ENCODE measurements at regions not wholly inside any gene's neighbourhood (a gene's known extent, or its start where the extent isn't known, plus 50 kb on each side); places are given as distances from the start of the nearest gene placed in this dataset.

DNA sequence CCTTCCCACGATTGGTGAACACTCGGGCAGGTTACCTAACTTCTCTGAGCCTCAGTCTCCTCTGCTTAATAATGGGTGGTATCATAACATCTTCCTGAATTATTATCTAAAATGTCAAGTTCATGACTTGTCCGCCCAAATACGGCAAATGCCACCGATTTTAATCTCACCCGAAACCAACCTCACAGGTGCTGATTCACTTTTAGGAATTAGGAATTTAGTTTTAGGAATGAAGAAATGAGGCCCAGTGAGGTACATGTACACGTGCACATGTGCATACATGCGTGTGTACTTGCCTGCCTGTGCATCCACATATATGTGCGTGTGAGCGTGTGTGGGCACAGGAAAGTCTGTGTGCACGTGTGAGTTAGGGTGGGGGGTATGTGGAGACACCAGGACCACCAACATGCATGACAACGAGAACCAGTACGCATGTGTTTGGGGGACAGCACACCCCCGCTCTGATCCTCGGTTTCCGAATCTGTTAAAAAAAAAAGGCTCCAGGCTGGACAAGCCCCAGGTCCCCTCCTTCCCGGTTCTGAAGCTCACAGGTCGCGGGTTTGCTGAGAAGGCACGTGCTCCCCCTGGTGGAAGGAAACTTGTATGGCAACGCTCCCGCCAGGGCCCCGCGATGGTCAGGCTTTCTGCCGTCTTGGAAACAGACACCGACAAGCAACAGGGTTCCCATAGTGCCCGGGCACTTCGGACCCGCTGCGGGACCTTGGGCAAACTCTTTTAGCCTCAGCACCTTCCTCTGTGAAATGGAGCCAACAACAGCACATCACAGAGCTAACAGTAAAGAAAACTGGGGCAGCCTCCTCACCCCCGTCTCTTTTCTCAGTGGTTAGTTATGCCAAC lies 219.2 kb downstream of the RBFOX3 start:
- no peak for DNase-seq (ENCODE audit: low read depth)
- no peak overlapping the region for H3K4me3 ChIP-seq (ENCODE audit: low read depth, low read length)

DNA sequence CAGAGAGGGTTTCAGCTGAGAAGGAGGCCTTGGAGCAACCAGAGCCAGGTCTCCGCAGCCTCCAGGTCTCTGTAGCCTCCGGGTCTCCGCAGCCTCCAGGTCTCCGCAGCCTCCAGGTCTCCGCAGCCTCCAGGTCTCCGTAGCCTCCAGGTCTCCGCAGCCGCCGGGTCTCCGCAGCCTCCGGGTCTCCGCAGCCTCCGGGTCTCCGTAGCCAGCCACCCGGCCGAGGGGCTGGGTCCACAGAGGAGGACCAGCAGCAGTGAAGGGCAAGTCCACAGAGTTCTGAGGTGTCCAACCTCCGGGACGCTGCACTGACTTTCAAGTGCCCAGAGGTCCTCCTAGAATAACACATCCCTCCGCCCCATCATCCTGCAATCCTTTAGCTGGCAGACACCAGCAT lies 221.0 kb downstream of the RBFOX3 start:
- DNase-seq (ENCODE audit: low read depth) = no peak

DNA sequence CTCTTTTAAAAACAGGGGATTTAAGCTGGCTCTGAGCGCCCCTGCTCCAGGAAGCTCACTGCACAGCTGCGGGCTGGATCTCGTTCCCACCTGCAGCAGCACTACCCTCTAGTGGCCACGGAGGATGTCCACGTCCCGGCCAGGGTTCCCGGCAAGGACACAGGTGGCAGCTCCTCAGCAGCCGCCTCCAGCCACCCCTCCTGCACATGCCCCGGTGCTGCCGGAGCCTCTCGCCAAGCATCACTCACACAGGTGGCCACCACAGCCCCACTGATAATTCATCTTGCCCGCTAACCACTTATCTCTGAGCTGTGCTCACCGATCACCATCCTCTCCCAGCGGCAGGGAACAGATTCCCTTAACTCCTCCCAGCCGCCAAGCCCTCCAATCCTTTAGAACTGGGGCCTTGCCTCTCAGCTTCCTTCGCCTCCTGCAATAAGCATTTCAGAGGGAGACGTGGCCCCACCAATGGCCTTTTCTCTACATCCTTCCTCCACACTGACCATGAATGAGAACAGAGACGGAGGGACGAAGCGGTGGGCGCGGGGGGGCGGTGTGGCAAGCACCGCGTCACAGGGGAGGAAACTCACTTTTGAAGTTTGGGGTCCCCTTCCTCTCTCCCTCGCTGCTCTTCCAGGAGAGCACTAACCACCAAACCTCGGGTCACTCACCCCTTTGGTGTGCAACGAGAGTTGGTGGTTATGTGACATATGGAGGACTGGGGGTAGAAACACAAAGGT lies 222.1 kb downstream of the RBFOX3 start:
- H3K4me3 ChIP-seq (ENCODE audit: low read depth, low read length) = no peak overlapping the region
- no peak for DNase-seq (ENCODE audit: low read depth)

More for the DNA sequence above, 221.0 kb downstream of the RBFOX3 start:
- H3K4me3 ChIP-seq (ENCODE audit: low read depth, low read length) = no peak overlapping the region

DNA sequence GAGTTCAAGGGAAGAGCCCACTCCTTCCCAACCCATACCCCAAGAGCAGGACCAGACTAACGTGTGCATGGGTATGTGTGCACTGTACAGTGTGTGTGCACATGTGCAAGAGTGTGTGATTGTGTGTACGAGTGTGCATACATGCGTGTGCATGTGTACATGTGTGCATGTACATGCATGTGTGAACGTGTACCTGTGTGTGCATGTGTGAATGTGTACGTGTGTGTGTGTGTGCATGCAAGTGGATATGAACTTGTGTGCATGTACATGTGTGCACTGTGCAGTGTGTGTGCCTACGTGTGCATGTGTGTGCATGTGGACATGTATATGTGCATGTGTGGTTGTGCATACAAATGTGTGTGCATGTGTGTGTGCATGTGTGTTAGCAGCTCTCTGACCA lies 223.1 kb downstream of the RBFOX3 start:
- no peak for DNase-seq (ENCODE audit: low read depth)
- H3K4me3 ChIP-seq (ENCODE audit: low read depth, low read length) = no peak overlapping the region

DNA sequence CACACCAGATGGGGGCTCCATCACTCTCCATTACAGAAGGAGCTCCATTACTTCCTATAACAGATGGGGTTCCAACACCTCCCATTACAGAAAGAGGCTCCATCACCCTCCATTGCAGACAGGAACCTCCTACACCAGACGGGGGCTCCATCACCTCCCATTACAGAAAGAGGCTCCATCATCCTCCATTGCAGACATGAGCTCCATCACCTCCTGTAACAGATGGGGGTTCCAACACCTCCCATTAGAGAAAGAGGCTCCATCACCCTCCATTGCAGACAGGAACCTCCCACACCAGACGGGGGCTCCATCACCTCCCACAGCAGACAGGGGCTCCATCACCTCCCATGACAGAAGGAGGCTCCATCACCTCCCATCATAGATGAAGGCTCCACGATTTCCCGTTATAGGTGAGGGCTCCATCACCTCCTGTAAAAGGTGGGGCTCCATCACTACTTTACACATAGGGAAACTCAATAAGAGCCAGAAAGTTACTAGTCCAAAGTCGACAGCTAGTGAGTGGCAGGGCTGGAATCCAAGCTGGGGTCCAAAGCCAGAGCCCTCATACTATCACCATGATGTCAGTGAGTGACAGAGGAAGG lies 224.8 kb downstream of the RBFOX3 start:
- DNase-seq (ENCODE audit: low read depth) = no peak
- H3K4me3 ChIP-seq (ENCODE audit: low read depth, low read length) = no peak overlapping the region

DNA sequence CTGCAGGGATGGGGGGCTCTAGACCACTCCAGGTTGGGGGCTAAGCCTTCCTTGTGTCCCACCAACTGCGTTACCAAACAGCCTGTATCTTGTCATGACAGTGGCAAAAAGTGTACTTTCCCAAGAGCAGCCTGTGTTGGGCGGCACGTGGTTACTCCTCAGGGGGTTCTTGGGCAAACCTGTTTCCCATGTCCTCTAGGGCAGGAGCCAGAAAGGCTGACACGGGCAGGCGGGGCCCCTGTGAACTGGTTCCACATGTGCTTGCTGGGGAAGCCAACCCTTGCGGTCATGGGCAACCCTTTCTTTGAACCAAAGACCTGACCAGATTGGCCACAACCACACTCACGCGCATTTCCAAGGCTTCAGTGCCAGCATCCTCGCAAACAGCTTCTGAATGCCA lies 228.5 kb downstream of the RBFOX3 start:
- DNase-seq (ENCODE audit: low read depth) = no peak

DNA sequence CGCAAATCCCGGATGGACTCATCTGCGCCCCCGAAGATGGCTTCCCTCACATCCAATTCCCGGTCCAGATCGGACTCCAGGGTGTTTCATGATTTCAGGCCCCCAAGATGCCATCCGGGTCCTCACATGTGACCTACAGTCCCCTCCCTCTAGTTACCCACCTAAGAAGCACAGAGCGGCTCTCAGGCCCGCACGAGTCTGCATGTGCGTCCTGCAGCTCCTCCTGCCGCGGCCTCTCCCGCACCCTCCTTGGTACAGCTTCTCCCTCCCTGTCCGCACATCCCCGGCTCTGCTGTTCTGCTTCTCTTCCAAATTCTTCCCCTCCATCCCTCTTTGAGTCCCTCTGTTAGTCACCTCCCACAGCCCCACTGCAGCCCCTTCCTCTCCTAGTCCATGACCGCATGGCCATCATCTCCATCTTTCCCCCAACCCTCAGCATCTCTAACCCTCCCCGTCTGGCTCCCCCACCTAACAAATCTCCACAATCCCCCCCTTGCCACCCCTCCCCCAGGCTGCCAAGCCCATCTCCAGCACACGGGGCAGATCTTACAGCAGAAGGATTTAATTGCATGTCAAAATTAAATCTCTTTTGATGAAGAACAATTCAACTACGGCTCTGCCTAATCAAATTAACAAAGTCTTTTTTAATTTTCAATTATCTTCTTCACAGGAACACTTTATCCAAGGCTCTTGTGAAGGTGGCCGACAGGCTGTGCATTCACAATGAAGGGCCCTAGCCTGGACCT lies 231.0 kb downstream of the RBFOX3 start:
- no peak for DNase-seq (ENCODE audit: low read depth)
- no peak overlapping the region for H3K4me3 ChIP-seq (ENCODE audit: low read depth, low read length)

More for the DNA sequence above, 228.5 kb downstream of the RBFOX3 start:
- H3K4me3 ChIP-seq (ENCODE audit: low read depth, low read length) = no peak overlapping the region

DNA sequence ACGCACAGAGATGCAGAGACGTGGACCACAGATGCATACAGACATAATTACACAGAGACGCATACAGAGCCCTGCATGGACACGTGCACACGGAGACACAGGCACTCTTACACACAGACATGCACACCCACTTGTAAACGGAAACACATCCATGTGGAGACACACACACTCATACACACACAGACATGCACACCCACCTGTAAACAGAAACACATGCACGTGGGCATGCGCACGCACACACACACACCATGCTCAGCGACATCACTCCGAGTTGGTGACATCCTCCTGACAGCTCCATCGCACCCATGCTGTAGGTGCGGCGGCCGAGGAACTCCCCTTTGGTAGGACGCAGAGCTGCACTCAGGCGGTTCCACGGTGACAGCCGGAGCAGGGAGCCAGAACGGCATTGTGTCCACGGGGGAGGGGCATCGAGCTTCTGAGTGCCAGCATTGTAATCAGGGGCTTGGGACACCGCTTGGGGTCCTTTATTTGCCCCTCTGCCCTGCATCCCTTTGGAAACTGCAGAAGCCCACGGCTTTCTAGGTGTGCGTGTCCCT lies 233.5 kb downstream of the RBFOX3 start:
- no peak for DNase-seq (ENCODE audit: low read depth)
- H3K4me3 ChIP-seq (ENCODE audit: low read depth, low read length) = no peak overlapping the region

DNA sequence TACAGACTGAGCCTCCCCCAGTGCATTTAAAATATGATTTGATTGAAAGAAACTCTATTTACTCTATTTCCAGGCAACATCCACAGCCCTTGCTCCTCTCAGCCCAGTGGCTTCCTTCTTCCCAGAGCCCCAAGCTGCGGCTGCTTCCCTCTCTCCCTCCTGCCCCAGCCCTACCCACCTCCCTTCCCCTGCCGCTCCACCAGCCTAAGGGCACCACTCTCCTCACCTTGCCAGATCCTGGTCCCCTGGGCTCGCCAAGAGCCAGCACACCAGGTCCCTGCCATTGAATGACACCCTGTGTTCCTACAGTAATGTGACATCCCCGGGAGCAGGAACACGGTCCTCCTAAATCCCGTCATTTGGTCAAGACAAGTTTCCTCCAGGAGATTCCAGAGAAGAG lies 236.0 kb downstream of the RBFOX3 start:
- no peak for DNase-seq (ENCODE audit: low read depth)
- H3K4me3 ChIP-seq (ENCODE audit: low read depth, low read length) = no peak overlapping the region

DNA sequence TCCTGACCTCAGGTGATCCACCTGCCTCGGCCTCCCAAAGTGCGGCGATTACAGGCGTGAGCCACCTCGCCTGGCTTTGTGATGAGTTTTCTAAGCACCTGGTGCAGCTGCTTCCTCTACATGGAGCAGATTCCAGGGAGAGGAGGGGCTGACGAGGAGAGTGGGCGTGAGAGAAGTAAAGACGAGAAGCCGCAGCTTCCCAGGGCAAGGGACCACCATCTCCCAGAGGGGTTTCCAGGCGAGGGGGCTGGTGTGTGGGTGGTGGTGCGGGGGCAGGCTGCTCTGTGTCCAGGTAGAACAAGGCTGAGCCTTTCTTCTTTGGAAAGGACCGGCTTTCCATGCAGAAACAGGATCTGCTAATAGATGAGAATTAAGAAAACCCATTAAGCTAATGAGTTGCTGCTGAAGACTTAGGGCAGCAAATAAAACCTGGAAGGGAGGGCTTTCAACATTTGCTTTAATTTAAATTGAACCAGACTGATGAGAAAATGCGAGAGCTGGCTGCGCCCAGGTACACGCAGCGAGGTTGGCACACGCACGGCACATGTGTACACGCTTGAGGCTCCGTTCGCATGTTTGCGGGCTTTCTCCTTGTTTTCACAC lies 236.7 kb downstream of the RBFOX3 start:
- no peak for DNase-seq (ENCODE audit: low read depth)
- no peak overlapping the region for H3K4me3 ChIP-seq (ENCODE audit: low read depth, low read length)

DNA sequence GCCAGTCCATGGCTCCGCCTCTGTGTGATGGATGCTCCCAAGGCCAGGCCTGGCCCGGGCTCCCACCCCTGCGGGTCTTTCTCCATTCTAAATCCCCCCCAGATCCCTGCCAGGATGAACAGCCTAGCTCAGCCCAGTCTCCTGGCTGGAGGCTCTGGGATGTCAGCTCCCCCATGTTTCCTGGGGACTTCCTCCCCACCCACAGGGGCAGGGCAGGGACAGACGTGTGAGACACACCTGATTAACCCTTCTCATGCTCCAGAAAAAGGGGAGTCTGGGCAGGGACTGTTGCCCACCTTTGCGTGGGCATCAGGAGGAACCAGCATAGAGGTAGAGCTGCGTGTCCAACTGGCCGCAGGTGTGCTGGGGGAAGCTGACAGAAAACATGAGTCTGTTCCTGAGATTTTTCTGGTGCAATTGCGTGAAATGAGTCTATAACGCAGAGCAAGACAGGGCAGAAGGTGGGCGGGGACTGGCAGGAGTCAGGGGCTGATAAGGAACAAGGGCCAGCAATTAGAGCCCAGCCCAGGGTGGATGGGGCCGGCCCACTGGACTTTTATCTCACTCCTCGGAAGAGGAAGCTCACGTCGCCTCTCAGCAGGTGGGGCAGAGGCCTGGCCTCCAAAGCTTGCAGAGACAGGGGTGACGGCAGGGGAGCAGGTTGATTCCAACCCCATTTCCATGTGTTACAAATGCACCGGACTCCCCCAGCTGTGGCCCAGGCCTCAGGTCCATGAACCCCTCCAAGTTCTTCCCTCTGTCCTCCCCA lies 238.2 kb downstream of the RBFOX3 start:
- no peak overlapping the region for H3K4me3 ChIP-seq (ENCODE audit: low read depth, low read length)
- DNase-seq (ENCODE audit: low read depth) = no peak

DNA sequence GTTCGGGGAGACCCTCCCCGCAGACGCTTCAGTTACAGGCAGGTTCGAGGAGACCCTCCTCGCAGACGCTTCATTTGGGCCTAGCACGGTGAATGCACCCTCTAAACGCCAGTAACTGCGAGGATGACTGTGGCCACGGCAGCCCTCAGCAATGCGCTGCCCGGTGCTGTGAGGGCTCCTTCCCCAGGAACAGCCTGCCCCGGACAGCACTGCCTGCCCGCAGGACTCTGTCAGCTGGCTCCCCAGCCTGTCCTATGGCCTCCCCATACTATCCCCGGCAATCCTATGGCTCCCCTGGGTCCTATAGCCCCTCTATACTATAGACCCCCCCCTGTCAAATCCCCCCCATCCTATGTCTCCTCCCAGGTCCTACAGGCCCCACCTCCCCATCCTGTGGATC lies 238.9 kb downstream of the RBFOX3 start:
- DNase-seq (ENCODE audit: low read depth) = no peak
- H3K4me3 ChIP-seq (ENCODE audit: low read depth, low read length) = no peak overlapping the region

DNA sequence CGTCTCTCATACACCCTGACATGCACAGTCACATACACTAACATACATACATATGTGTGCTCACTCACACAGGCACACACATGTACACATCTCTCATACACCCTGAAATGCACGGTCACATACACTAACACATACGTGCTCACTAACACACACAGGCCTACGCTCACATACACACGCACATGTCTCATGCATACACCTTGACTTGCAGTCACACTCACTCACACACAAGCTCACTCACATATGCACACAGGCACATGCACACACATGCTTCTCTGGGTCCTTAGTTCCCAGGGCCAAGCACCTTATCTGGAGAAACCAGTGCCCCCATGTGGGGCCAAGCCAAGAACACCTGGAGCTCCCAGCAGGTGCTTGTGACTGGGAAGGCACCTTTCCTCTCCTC lies 240.3 kb downstream of the RBFOX3 start:
- DNase-seq (ENCODE audit: low read depth) = no peak

DNA sequence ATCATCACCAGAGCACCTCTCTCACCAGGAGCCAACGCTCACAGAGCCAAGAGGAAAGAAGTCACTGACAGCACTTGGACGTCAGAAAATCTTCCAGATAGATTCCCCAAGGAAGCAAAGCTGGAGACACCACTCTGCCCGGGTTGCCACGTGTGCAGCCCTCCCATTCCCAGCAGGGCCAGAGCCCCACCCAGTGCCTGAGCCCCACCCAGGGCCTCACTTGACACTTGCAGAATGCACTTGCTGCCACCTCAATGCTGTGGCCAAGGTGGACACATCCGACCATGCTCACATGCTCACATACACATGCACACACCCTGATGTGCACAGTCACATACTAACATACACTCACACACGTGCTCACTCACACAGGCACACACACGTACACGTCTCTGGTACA lies 240.7 kb downstream of the RBFOX3 start:
- H3K4me3 ChIP-seq (ENCODE audit: low read depth, low read length) = no peak overlapping the region

More for the DNA sequence above, 240.3 kb downstream of the RBFOX3 start:
- H3K4me3 ChIP-seq (ENCODE audit: low read depth, low read length) = no peak overlapping the region

DNA sequence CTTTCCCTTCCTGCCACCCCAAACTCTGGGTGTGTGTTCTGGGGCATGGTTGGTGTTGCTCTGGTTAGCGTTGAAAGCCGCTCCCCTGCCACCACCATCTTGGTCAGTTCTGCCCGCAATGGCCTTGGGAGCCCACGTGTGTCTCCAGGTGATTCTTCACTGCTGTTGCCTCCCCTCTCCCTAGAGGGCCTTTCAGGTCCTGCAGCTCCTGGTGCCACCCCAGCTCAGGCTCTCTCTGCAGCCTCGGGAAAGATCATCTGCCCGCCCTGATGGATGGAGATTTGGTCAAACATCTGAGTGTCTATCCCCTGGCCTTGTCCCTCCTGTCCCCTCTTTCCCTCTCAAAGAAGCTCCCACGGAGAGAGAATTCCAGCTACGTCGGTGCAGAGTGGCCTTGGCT lies 241.3 kb downstream of the RBFOX3 start:
- no peak overlapping the region for H3K4me3 ChIP-seq (ENCODE audit: low read depth, low read length)
- DNase-seq (ENCODE audit: low read depth) = no peak

More for the DNA sequence above, 240.7 kb downstream of the RBFOX3 start:
- no peak for DNase-seq (ENCODE audit: low read depth)

DNA sequence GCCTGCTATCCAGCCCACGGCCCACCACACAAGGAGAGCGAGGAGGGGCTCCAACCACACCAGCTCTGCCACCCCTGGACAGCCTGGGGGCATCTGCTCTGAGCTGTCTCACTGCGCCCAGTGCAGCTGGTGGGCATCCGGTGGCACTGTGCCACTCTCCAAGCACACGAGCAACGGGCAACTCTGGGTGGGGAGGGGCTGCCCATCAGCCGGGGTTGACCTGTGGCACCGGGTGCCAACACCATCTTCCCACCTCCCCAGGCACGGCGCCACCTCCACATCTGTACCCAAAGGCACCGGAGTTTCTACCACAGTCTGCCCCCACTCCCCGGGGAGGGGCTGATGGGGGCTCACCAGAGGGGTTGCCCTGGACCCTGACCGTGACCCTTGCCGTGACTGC lies 241.8 kb downstream of the RBFOX3 start:
- DNase-seq (ENCODE audit: low read depth) = no peak
- H3K4me3 ChIP-seq (ENCODE audit: low read depth, low read length) = no peak overlapping the region

DNA sequence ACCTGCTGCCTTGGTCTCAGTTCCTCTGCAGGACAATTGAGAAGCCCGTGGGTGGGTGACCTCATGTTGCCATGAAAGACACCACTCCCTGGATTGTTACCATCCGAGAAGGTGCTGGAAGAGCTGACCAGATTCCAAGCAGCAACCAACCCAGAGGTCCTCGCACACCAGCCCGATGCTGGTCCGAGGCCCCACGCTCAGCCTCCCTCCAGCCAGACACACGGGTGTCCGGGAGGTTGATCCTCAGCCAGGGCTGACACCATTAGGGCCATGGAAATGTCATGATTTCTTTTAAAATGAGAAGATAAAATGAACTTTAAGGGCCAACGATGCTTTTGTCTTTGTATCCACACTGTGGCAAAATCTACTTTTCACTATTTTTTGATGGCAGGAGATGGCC lies 242.3 kb downstream of the RBFOX3 start:
- no peak overlapping the region for H3K4me3 ChIP-seq (ENCODE audit: low read depth, low read length)
- DNase-seq (ENCODE audit: low read depth) = no peak

DNA sequence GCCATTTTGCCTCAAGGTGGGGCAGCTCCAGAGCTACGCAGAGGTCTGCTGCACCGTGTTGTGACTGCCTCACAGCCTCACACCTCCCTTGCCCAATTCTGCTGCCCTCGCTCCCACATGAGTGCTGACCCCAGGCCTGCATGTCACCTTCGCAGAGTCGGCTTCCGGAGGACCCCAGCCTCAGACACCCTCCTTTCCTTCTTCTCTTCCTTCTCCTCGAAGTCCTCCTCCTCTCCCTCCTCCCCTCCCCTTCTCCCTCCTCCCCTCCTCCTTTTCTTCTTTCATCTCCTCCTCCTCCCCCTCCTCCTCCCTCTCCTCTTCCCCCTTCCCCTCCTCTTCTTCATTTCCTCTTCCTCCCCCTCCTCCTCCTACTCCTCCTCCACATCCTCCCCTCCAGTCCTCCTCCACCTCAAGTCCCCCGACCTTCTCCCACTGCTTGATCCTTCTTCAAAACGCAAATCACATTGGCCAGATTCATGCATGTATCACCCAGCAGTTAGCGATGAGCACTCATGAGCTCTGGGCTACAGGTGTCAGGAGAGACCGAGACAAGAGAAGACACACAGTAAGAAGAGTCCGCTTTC lies 243.8 kb downstream of the RBFOX3 start:
- no peak for DNase-seq (ENCODE audit: low read depth)
- H3K4me3 ChIP-seq (ENCODE audit: low read depth, low read length) = no peak overlapping the region
